Neuron (in vitro differentiated cells): ENCODE measurements at regions not wholly inside any gene's neighbourhood (a gene's known extent, or its start where the extent isn't known, plus 50 kb on each side); places are given as distances from the start of the nearest gene placed in this dataset.

Source experiments
- H2AFZ ChIP-seq: one replicate; pipeline ENCODE4 v1.6.1; 2013; ENCODE audit warnings: low read depth, mild to moderate bottlenecking, inconsistent platforms, low read length, moderate library complexity
- H3K27me3 ChIP-seq: one replicate; pipeline ENCODE4 v1.6.1; 2013; ENCODE audit warnings: low read length; ENCODE audit not compliant: insufficient read depth
- H3K36me3 ChIP-seq: one replicate; pipeline ENCODE4 v1.6.1; 2013; ENCODE audit warnings: low read length; ENCODE audit not compliant: insufficient read depth
- H3K4me1 ChIP-seq: one replicate; pipeline ENCODE4 v1.6.1; 2013; ENCODE audit warnings: low read length; ENCODE audit not compliant: insufficient read depth
- H3K4me3 ChIP-seq: 2 replicates; pipeline ENCODE4 v1.5.1; 2013; ENCODE audit warnings: mild to moderate bottlenecking, low read length, moderate library complexity
- H3K9me3 ChIP-seq: one replicate; pipeline ENCODE4 v1.6.1; 2013; ENCODE audit warnings: low read length

GRCh38 chr1:88117597-88117996, 566.5 kb upstream of the PKN2 start:
- no peak overlapping the region for H3K4me3 ChIP-seq
- no peaks in the 10 kb centered on the region for H3K36me3 ChIP-seq
- H3K27me3 ChIP-seq: peaks cover 3% of the 10 kb centered on the region
- H2AFZ ChIP-seq: no peak overlapping the region
- H3K4me1 ChIP-seq: no peaks in the 10 kb centered on the region
- H3K9me3 ChIP-seq: no peaks in the 10 kb centered on the region

DNA sequence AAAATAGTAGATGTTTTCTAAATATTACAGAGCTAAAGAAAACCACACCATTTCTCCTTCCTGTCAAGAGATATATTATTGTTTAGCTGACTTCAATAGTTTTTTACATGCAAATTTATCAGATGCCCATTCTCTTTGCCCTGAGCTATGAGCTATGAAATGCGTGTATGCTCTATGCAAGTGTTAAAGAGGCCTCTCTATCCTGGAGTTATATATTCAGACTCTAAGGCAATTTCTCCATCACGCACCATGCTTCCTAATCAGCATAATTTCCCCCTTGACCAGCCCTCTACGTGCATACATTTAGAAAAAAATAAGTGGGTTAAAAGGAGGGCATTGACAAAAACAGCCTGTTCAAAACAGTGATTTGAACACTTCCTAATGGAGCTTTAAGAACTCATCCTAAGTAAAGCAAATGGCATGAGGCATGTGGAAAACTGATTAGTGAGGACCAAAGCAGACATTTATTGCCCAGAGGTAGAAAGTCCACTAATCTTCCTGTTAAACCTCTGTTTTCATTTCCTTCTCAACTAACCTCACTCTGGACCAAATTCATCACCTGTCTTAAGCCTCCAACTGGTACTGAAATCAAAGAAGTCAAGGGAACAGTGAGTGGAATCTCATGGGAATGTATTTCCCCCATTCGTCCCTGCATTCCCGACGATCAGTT, 565.8 kb upstream of the PKN2 start:
- Histone ChIP-seq H3K27me3 (peaks cover 3% of the 10 kb centered on the region), H3K36me3 (no peaks in the 10 kb centered on the region), H3K9me3 (no peaks in the 10 kb centered on the region), H2AFZ (no peak overlapping the region), H3K4me3 (no peak overlapping the region), H3K4me1 (no peaks in the 10 kb centered on the region)

GRCh38 chr1:88124614-88125013, 559.5 kb upstream of the PKN2 start:
- H2AFZ ChIP-seq: no peak overlapping the region

GRCh38 chr1:88126467-88126866, 557.6 kb upstream of the PKN2 start:
- Histone ChIP-seq H3K4me1 (no peaks in the 10 kb centered on the region), H3K36me3 (no peaks in the 10 kb centered on the region), H3K4me3 (no peak overlapping the region), H2AFZ (no peak overlapping the region), H3K9me3 (no peaks in the 10 kb centered on the region), H3K27me3 (no peaks in the 10 kb centered on the region)

More at GRCh38 chr1:88124614-88125013, 559.5 kb upstream of the PKN2 start:
- Histone ChIP-seq H3K4me3 (no peak overlapping the region), H3K4me1 (no peaks in the 10 kb centered on the region), H3K9me3 (no peaks in the 10 kb centered on the region), H3K27me3 (no peaks in the 10 kb centered on the region), H3K36me3 (no peaks in the 10 kb centered on the region)

- Histone ChIP-seq H2AFZ (no peak overlapping the region), H3K4me1 (no peaks in the 10 kb centered on the region), H3K9me3 (no peaks in the 10 kb centered on the region), H3K27me3 (no peaks in the 10 kb centered on the region), H3K36me3 (no peaks in the 10 kb centered on the region), H3K4me3 (no peak overlapping the region)
Measured at GRCh38 chr1:88133991-88134390, 550.1 kb upstream of the PKN2 start.

DNA sequence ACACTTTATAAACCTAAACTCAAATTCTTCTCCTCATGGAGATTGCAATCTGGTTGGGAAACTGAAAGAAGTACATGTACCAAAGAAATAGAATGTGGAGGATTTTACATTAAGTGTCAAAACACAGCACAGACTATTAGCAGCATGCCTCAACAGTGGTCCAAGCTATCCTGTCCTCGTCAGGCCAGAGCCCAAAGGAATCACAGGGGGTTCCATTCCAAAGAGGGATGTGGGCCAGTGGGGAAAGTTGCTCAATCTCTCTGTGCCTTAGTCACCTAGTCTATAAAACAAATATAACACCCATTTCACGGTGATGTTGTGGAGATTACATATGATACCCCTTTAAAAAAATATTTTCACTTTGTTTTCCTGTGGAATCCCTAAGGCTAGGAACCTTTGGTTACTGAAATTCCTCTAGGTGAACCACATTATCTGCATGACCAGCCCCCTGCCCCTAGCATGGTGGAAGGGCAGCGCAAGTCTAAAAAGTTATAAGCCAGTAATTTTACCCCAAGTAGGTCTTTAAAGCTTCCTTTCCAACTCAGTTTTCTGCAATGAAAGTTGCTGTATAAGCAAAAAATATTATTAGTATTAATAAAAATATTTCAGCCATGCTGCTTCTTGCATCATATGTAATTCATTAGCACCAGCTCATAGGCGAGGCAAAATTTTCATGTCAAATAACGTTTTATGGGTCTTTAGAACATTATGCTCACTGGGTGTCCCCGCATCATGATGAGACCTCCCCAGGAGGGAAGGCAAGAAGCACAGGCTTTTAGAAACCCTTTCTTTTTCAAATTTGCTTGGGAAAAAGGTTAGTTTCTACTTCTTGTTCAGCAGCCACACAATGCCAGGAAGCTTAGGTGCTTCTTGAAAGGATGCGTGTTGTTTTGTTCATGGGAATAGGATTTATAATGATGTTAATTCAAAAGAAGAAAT, 548.8 kb upstream of the PKN2 start:
- H2AFZ ChIP-seq: no peak overlapping the region
- no peaks in the 10 kb centered on the region for H3K27me3 ChIP-seq
- H3K9me3 ChIP-seq: no peaks in the 10 kb centered on the region
- no peaks in the 10 kb centered on the region for H3K36me3 ChIP-seq
- no peak overlapping the region for H3K4me3 ChIP-seq
- no peaks in the 10 kb centered on the region for H3K4me1 ChIP-seq

DNA sequence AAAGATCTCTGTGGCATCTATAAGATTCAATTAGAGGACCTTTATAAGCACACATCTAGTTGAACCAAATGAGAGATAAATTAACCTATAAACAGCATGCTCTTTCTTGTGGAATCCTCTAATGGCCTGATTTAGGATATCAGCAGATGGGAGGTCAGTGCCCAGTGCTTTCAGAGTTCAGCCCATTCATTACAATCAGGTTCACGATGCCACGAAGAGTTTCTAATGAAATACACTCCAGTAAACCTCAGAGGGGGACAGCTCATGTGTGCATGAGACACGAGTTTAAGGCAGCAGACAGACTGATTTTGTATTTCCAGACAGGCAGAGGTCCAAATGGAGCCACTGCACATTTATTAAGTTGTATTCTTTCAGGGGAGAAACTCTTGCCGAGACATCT, 544.4 kb upstream of the PKN2 start:
- Histone ChIP-seq H3K36me3 (no peaks in the 10 kb centered on the region), H3K27me3 (no peaks in the 10 kb centered on the region), H3K4me1 (peaks cover 9% of the 10 kb centered on the region), H3K9me3 (no peaks in the 10 kb centered on the region), H2AFZ (no peak overlapping the region), H3K4me3 (no peak overlapping the region)

- H3K27me3 ChIP-seq: no peaks in the 10 kb centered on the region
- H3K4me3 ChIP-seq: no peak overlapping the region
- H3K36me3 ChIP-seq: no peaks in the 10 kb centered on the region
- H2AFZ ChIP-seq: no peak overlapping the region
- H3K4me1 ChIP-seq: peaks cover 9% of the 10 kb centered on the region
- H3K9me3 ChIP-seq: no peaks in the 10 kb centered on the region
Measured at GRCh38 chr1:88140325-88140724, 543.7 kb upstream of the PKN2 start.

- Histone ChIP-seq H2AFZ (no peak overlapping the region), H3K4me3 (no peak overlapping the region), H3K36me3 (no peaks in the 10 kb centered on the region), H3K4me1 (peaks cover 9% of the 10 kb centered on the region), H3K27me3 (no peaks in the 10 kb centered on the region), H3K9me3 (no peaks in the 10 kb centered on the region)
Measured at GRCh38 chr1:88141499-88142074, 542.5 kb upstream of the PKN2 start.

- no peaks in the 10 kb centered on the region for H3K27me3 ChIP-seq
- H2AFZ ChIP-seq: no peak overlapping the region
- no peaks in the 10 kb centered on the region for H3K9me3 ChIP-seq
- H3K36me3 ChIP-seq: no peaks in the 10 kb centered on the region
- no peak overlapping the region for H3K4me3 ChIP-seq
- peaks cover 9% of the 10 kb centered on the region for H3K4me1 ChIP-seq
Measured at GRCh38 chr1:88145752-88146151, 538.3 kb upstream of the PKN2 start.

DNA sequence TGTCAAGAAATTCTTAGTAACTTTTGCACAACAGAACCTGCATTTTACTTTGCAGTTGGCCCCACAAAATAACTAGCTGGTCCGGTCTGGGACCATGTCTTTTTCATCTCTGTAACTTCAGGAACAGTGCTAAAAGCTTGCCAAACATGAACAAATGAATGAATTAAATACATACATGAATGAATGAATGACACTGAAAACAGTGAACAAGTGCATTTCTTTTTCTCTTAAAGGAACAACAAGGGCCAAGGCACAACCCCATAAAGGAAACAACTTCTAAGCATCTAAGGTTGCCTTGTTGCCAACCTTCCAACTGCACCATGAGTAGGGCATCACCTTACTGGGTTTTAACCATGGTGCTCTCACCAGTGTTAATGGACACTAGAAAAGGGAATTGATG, 534.4 kb upstream of the PKN2 start:
- H3K27me3 ChIP-seq: no peaks in the 10 kb centered on the region

DNA sequence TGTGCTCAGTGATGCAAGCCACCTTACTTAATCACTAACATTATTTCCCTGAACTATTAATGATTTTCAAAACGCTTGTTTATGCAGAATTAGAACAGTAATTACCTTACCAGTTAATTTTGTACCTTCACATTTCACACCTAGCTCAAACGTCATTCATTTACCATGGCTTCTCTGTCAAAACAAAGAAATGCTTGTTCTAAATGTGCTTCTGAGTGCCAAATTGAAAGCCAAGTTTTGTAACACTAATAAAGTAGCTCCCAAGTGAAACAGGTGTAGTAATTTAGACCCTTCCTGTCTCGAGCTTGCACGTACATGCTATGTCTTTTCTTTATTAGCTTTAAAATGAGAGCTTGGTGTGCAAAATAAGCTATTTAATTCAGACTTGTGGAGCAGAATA, 533.7 kb upstream of the PKN2 start:
- Histone ChIP-seq H3K36me3 (no peaks in the 10 kb centered on the region), H3K4me3 (no peak overlapping the region), H3K4me1 (no peaks in the 10 kb centered on the region), H2AFZ (no peak overlapping the region), H3K9me3 (no peaks in the 10 kb centered on the region), H3K27me3 (no peaks in the 10 kb centered on the region)

More for the DNA sequence above, 534.4 kb upstream of the PKN2 start:
- H3K4me1 ChIP-seq: no peaks in the 10 kb centered on the region
- H3K9me3 ChIP-seq: no peaks in the 10 kb centered on the region
- H3K4me3 ChIP-seq: no peak overlapping the region
- no peaks in the 10 kb centered on the region for H3K36me3 ChIP-seq
- no peak overlapping the region for H2AFZ ChIP-seq

GRCh38 chr1:88163187-88163586, 520.9 kb upstream of the PKN2 start:
- H2AFZ ChIP-seq: no peak overlapping the region
- no peaks in the 10 kb centered on the region for H3K9me3 ChIP-seq
- no peaks in the 10 kb centered on the region for H3K36me3 ChIP-seq
- H3K27me3 ChIP-seq: no peaks in the 10 kb centered on the region
- H3K4me3 ChIP-seq: no peak overlapping the region
- no peaks in the 10 kb centered on the region for H3K4me1 ChIP-seq
